ENCODE measurements at regions not wholly inside any gene's neighbourhood (a gene's known extent, or its start where the extent isn't known, plus 50 kb on each side); places are given as distances from the start of the nearest gene placed in this dataset.

- TF ChIP-seq BHLHE40 (IDR thresholded peaks at IDR 0.05; ENCODE audit: borderline replicate concordance) (no peak), ZNF384 (IDR thresholded peaks at IDR 0.05) (no peak), NFRKB (IDR thresholded peaks at IDR 0.05) (no peak), LEF1 (IDR thresholded peaks at IDR 0.05; ENCODE audit: borderline replicate concordance) (no peak), ELF4 (IDR thresholded peaks at IDR 0.05) (no peak), SP1 (IDR thresholded peaks at IDR 0.05) (no peak), PKNOX1 (IDR thresholded peaks at IDR 0.05) (no peak), SUZ12 (IDR thresholded peaks at IDR 0.05) (no peak), ARNT (IDR thresholded peaks at IDR 0.05) (no peak), FOXK2 (IDR thresholded peaks at IDR 0.05) (no peak), FOXM1 (IDR thresholded peaks at IDR 0.05; ENCODE audit: borderline replicate concordance) (no peak), CTBP1 (IDR thresholded peaks at IDR 0.05; ENCODE audit: borderline replicate concordance) (no peak), FOXA1 (IDR thresholded peaks at IDR 0.05) (no peak), L3MBTL2 (conservative IDR thresholded peaks at IDR 0.05) (no peak)
Observed at GRCh38 chr4:83748711-83749110, 212.8 kb downstream of the GPAT3 start.
